GM12872 (cell line): ENCODE measurements at regions not wholly inside any gene's neighbourhood (a gene's known extent, or its start where the extent isn't known, plus 50 kb on each side); places are given as distances from the start of the nearest gene placed in this dataset.

Source experiments
- CTCF ChIP-seq: IDR thresholded peaks from 3 replicates; pipeline ENCODE4 v1.5.1; 2011; ENCODE audit warnings: low read depth, mild to moderate bottlenecking, low read length, moderate library complexity; ENCODE audit not compliant: insufficient read depth

GRCh38 chr2:176678571-176678970 is 409.3 kb downstream of the MTX2 start:
- TF ChIP-seq CTCF, result no peak

- no peak for TF ChIP-seq CTCF
These were observed 409.9 kb downstream of the MTX2 start for GRCh38 chr2:176679061-176679669.

GRCh38 chr2:176680916-176681516 is 411.8 kb downstream of the MTX2 start:
- TF ChIP-seq CTCF, result no peak

GRCh38 chr2:176681584-176682115 is 412.4 kb downstream of the MTX2 start:
- no peak for TF ChIP-seq CTCF

- TF ChIP-seq CTCF, result no peak
These were observed 413.0 kb downstream of the MTX2 start for GRCh38 chr2:176682278-176682677.

- TF ChIP-seq CTCF, result no peak
These were observed 414.4 kb downstream of the MTX2 start for GRCh38 chr2:176683618-176684111.

- TF ChIP-seq CTCF, result no peak
These were observed 416.7 kb downstream of the MTX2 start for GRCh38 chr2:176685908-176686307.
